Embryonic facial prominence (tissue), 1 donor: ENCODE measurements at regions not wholly inside any gene's neighbourhood (a gene's known extent, or its start where the extent isn't known, plus 50 kb on each side); places are given as distances from the start of the nearest gene placed in this dataset.
"Not testable (repeated sequence)": the region's sequence is repeated elsewhere in the genome, so short reads cannot be mapped to it uniquely, and the experiment has no call there.

ENCODE experiments used
- DNase-seq: peaks from one replicate; pipeline ENCODE4 v3.0.0-alpha.2; 2016; ENCODE audit errors: extremely low spot score

- DNase-seq, result no peak
Measured at GRCh38 chr12:131598717-131599116, 112.2 kb upstream of the SFSWAP start.

GRCh38 chr12:131599190-131600159, 111.4 kb upstream of the SFSWAP start:
- DNase-seq, result no peak

GRCh38 chr12:131600160-131600532, 110.7 kb upstream of the SFSWAP start:
- no peak for DNase-seq

DNA sequence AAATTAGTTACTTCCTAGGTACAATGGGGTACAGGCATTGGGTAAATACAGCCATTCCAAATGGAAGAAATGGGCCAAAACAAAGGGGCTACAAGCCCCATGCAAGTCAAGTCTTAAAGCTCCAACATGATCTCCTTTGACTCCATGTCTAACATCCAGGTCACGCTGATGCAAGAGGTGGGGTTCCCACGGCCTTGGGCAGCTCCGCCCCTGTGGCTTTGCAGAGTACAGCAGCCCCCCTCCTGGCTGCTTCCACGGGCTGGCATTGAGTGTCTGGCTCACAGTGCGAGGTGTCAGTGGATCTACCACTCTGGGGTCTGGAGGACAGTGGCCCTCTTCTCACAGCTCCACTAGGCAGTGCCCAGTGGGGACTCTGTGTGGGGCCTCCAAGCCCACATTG, 109.4 kb upstream of the SFSWAP start:
- DNase-seq, result not testable (repeated sequence)

GRCh38 chr12:131603106-131603938, 107.6 kb upstream of the SFSWAP start:
- no peak for DNase-seq

GRCh38 chr12:131603939-131604795, 106.7 kb upstream of the SFSWAP start:
- DNase-seq, result no peak

- no peak for DNase-seq
Measured at GRCh38 chr12:131604859-131605258, 106.0 kb upstream of the SFSWAP start.

DNA sequence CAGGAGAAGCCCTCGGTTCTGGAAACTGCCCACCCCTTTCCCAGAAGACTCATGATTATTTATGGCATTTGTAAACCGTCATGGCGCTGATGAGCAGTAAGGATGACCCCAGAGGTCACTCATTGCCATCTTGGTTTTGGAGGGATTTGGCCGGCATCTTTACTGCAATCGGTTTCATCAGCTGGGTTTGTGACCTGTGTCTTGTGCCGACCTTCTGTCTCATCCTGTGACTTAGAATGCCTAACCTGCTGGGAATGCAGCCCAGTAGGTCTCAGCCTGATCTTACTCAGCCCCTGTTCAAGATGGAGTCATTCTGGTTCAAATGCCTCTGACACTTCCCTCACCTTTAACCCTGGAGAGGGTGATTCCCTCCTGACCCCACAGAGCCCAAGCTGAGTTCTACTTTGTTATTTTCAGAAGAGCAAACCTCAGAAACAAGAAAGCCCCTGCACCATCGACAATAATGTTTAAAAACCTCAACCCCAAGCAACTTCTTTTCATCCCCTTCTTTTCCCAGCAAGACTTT, 105.5 kb upstream of the SFSWAP start:
- DNase-seq, result no peak

DNA sequence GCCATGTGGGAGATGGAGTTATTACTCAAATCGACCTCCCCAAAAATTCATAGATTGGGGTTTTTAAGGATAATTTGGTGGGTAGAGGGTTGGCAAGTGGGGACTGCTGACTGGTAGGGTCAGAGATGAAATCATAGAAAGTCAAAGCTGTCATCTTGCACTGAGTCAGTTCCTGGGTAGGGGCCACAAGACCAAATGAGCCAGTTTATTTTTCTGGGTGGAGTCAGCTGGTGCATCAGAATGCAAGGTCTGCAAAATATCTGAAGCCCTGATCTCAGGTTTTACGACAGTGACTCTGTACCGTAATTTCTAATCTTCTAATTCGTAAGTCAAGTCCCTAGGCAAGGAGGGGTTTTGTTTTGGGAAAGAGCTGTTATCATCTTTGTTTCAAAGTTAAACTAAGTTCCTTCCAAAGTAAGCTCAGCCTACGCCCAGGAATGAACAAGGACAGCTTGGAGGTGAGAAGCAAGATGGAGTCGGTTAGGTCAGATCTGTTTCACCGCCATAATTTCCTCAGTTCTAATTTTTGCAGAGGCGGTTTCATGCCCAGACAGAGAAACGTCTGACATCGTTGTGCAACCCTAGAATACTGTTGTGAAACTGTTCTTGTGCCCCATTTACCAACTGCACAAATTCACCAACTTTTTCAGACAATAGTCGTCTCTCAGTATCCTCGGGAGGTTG, 104.5 kb upstream of the SFSWAP start:
- no peak for DNase-seq

GRCh38 chr12:131607658-131608447, 103.0 kb upstream of the SFSWAP start:
- DNase-seq, result no peak

DNA sequence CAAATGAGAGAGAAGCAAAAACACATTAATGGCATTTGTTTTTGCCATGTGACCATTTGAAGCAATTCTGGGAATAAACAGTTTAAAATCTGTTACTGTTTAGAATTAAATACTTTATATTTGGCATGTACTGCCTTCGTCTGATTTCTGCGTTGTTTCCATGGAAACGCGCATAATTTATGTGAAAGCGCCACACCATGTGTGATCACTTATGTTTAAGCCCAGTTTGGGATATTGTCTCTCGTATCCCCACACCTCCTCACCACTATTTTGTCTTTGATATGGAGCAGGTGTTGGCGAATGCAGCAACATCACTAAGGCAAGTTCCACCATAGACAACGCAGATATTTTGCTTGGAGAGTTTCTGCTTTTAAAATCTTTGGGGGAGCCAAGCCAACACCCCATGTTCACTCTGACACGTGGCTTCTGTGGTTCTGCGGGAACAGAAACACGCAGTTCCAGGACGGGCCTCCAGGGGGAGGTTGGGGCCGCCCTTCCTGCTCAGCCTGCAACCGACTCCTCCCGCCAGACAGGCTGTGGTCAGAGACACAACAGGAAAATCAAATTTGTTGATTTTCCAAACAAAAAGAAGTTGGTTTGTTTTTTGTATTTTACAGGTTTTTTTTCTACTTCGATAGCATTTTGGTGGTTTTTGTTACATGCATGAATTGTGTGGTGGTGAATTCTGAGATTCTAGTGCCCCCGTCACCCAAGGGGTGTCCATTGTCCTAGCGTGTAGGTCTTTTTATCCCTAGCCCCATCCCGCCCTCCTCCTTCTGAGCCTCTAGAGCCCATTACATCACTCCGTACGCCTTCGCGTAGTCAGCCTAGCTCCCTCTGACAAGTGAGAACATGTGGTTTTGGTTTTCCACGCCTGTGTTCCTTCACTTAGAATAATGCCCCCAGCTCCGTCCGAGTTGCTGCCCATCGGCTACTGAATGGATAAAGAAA, 101.9 kb upstream of the SFSWAP start:
- DNase-seq, result peak; percentile 71

DNA sequence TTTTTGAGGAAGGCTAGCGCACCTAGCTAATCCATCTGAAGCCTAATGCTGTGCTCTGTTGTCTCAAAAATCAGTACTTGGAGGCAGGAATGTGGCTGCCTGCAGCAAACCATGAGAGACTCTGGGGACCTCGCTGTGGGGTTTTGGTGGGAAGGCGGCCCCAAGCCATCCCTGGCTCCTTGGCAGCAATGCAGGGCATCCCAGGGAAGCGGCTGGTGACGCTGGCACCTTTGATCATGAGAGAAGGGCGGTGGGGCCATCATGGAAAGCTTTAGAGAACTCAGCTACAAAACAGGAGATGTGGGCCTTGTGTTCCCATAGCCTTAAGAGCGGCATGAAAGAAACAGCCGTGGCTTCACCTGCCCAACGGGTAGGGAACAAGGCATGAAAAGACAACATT, 101.1 kb upstream of the SFSWAP start:
- no peak for DNase-seq

- DNase-seq, result no peak
Measured at GRCh38 chr12:131610181-131610580, 100.7 kb upstream of the SFSWAP start.

- no peak for DNase-seq
Measured at GRCh38 chr12:131610891-131611290, 100.0 kb upstream of the SFSWAP start.

DNA sequence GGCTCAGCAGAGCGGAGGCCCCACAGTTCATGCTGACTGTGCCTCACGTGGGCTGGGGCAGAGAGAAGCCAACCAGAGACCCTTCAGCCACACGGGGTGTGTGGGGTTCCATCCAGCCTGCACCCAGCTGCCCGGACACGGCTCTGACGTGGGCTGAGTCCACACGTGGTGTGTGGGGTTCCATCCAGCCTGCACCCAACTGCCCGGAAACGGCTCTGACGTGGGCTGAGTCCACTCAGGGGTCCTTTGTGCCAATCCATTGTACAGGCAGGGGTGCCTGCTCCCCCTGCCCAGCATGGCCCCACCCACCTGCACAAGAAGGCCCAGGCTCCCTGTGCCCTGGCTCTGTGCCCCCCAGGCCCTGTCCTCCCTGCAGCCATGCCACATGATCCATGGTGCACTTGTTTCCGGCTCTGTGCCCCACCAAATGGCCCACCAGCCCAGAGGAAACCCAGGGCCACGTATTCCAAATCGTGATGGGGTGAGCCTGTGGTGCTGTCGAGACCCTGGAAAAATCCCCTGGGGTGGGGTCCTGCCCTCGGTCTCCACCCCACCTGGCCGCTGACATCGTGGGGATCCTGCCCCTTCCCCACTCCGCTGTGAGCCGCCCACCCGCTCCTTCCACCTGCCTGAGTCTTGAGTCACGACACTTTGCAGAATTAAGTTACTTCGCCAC, 99.3 kb upstream of the SFSWAP start:
- no peak for DNase-seq

DNA sequence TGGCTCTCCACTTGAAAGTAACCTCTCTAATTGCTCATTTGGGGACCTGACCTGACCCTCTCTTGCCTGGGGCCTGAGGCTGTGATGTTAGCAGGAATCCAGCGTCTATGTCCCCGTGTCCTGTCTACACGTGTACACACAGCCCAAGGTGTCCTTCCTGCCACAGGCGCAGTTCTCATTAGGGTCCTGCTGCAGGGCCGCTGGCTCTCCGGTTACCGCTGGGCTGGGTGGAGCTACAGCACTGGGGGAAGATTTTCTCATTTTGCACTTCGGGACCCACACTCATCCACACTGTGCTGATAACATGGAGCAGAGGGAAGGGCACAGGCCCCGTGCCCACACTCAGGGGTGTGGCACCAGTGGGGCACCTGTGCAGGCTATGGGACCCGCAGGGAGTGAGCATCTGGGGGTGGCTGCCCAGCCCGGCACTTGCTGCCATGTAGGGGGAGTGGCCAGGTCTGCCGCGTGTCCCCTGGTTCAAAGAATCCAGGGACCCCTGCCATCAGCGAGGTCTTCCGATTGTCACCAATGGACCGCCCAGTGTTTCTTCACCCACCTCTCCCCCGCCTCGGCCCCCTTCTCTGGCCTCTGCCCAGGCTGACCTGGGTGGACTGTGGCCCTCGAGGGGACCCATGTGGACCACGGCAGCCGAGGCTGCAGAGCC, 98.7 kb upstream of the SFSWAP start:
- no peak for DNase-seq

GRCh38 chr12:131613186-131613585, 97.7 kb upstream of the SFSWAP start:
- DNase-seq, result no peak

- DNase-seq, result no peak
Measured at GRCh38 chr12:131613678-131614077, 97.2 kb upstream of the SFSWAP start.
